Activated naive CD4-positive, alpha-beta T cell treated with anti-CD3 and anti-CD28 coated beads for 36 hours (primary cell): ENCODE measurements at regions not wholly inside any gene's neighbourhood (a gene's known extent, or its start where the extent isn't known, plus 50 kb on each side); places are given as distances from the start of the nearest gene placed in this dataset.

ENCODE experiments used
- CTCF ChIA-PET: fragments of 350-600 bp; sonication (Branson Sonifier 250); formaldehyde crosslinking; loops from one replicate; lab custom pipeline; 2021; ENCODE audit warnings: antibody characterized with exemption; lab: Charles Lee
- DNase-seq: peaks from one replicate; pipeline ENCODE4 v3.0.0-alpha.2; 2020
- H3K27ac Mint-ChIP-seq: one replicate; pipeline ENCODE4 v1.8.0; 2021; ENCODE audit warnings: mild to moderate bottlenecking, mixed read lengths
- H3K27me3 Mint-ChIP-seq: one replicate; pipeline ENCODE4 v1.8.0; 2021; ENCODE audit warnings: low read depth, mixed read lengths
- H3K36me3 Mint-ChIP-seq: one replicate; pipeline ENCODE4 v1.8.0; 2021; ENCODE audit warnings: low read depth, mixed read lengths
- H3K4me1 Mint-ChIP-seq: one replicate; pipeline ENCODE4 v1.8.0; 2021; ENCODE audit warnings: low read depth, mixed read lengths
- H3K4me3 Mint-ChIP-seq: one replicate; pipeline ENCODE4 v1.8.0; 2021; ENCODE audit warnings: mild to moderate bottlenecking, moderate library complexity, mixed read lengths
- H3K9me3 Mint-ChIP-seq: one replicate; pipeline ENCODE4 v1.8.0; 2021; ENCODE audit warnings: mixed read lengths
- intact Hi-C: fragments of 100-400 bp; cut with micrococcal nuclease; formaldehyde crosslinking; loops from one replicate; pipeline ENCODE4 v1.15.1; 2023

GRCh38 chr6:128827675-128828464 is 55.1 kb upstream of the LAMA2 start:
- no peak for DNase-seq
- CTCF ChIA-PET: no interaction called here
- H3K27me3 Mint-ChIP-seq: peaks cover 11% of the 10 kb centered on the region
- no peak overlapping the region for H3K4me3 Mint-ChIP-seq
- peaks cover 5% of the 10 kb centered on the region for H3K9me3 Mint-ChIP-seq
- H3K27ac Mint-ChIP-seq: no peak overlapping the region
- intact Hi-C loops: no loop called here
- H3K36me3 Mint-ChIP-seq: no peaks in the 10 kb centered on the region
- H3K4me1 Mint-ChIP-seq: no peaks in the 10 kb centered on the region

DNA sequence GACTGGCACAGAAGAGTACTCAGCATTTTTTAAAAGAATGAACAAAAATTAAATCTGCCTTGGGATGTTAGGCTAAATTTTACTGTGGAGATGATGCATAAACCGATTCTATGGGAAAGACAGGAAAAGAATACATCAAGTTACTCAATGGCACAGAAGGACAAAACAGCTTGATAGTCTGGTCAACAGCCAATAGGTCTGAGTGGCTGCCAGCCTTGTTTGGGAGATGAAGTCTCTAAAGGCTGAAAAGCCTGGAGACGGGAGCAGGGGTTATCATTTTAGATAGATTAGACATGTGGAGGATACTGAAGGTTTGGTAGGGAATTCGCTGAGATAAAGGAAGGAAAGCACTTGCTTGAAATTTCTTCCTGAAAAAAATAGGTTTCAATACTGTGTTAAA is 56.3 kb upstream of the LAMA2 start:
- CTCF ChIA-PET: no interaction called here

DNA sequence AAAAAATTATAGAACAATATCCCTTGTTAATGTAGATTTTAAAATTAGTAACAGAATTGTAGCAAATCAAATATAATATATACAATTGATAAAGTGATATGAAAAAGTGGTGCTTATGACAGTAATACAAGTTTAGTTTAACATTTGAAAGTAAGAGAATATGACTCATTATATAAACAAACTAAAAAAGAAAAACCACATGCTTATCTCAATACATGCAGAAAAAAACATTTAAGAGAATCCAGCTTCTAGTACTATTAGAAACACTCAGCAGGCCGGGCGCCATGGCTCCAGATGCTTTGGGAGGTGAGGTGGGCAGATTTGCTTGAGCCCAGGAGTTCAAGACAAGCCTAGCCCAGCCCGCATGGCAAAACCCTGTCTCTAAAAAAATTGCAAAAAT is 60.7 kb upstream of the LAMA2 start:
- no peaks in the 10 kb centered on the region for H3K36me3 Mint-ChIP-seq
- no peak for DNase-seq
- no peaks in the 10 kb centered on the region for H3K4me1 Mint-ChIP-seq
- H3K9me3 Mint-ChIP-seq: no peaks in the 10 kb centered on the region
- intact Hi-C loops: no loop called here
- H3K27me3 Mint-ChIP-seq: peaks cover 13% of the 10 kb centered on the region
- H3K4me3 Mint-ChIP-seq: no peak overlapping the region
- CTCF ChIA-PET: no interaction called here
- no peak overlapping the region for H3K27ac Mint-ChIP-seq

More for the DNA sequence above, 56.3 kb upstream of the LAMA2 start:
- Mint-ChIP-seq H3K4me3 (no peak overlapping the region), H3K4me1 (no peaks in the 10 kb centered on the region), H3K27me3 (peaks cover 10% of the 10 kb centered on the region), H3K9me3 (peaks cover 1% of the 10 kb centered on the region), H3K36me3 (no peaks in the 10 kb centered on the region), H3K27ac (no peak overlapping the region)
- intact Hi-C loops: no loop called here
- no peak for DNase-seq

GRCh38 chr6:128821116-128821515 is 61.8 kb upstream of the LAMA2 start:
- Mint-ChIP-seq H3K4me1 (no peaks in the 10 kb centered on the region), H3K4me3 (no peak overlapping the region), H3K36me3 (no peaks in the 10 kb centered on the region), H3K9me3 (no peaks in the 10 kb centered on the region), H3K27me3 (peaks cover 14% of the 10 kb centered on the region), H3K27ac (no peak overlapping the region)
- no peak for DNase-seq
- CTCF ChIA-PET: no interaction called here
- intact Hi-C loops: no loop called here

GRCh38 chr6:128808856-128809255 is 74.1 kb upstream of the LAMA2 start:
- Mint-ChIP-seq H3K4me1 (no peaks in the 10 kb centered on the region), H3K36me3 (no peaks in the 10 kb centered on the region), H3K9me3 (no peaks in the 10 kb centered on the region), H3K27me3 (peaks cover 9% of the 10 kb centered on the region), H3K4me3 (no peak overlapping the region), H3K27ac (no peak overlapping the region)
- CTCF ChIA-PET: interaction anchor here (1.1 kb wide), 1 partner anchor 360 kb away, joined by 3 read pairs; no protein-coding TSS in a partner anchor
- intact Hi-C loops: loop anchor here (1.0 kb wide), 1 partner anchor 561 kb away; no protein-coding TSS in a partner anchor
- no peak for DNase-seq

- CTCF ChIA-PET: interaction anchor here (0.7 to 1.2 kb wide), 3 partner anchors 359 to 568 kb away, joined by 3 to 4 read pairs (median 3); no protein-coding TSS in a partner anchor
- no peaks in the 10 kb centered on the region for H3K4me1 Mint-ChIP-seq
- H3K9me3 Mint-ChIP-seq: no peaks in the 10 kb centered on the region
- intact Hi-C loops: loop anchor here (1.0 kb wide), 2 partner anchors 445 to 768 kb away; no protein-coding TSS in a partner anchor
- H3K27ac Mint-ChIP-seq: no peak overlapping the region
- peaks cover 9% of the 10 kb centered on the region for H3K27me3 Mint-ChIP-seq
- DNase-seq: no peak
- no peaks in the 10 kb centered on the region for H3K36me3 Mint-ChIP-seq
- no peak overlapping the region for H3K4me3 Mint-ChIP-seq
Measured at GRCh38 chr6:128807577-128807976, 75.4 kb upstream of the LAMA2 start.

GRCh38 chr6:128806261-128806660 is 76.7 kb upstream of the LAMA2 start:
- DNase-seq: no peak
- H3K27me3 Mint-ChIP-seq: peaks cover 5% of the 10 kb centered on the region
- no peaks in the 10 kb centered on the region for H3K4me1 Mint-ChIP-seq
- no peaks in the 10 kb centered on the region for H3K9me3 Mint-ChIP-seq
- H3K27ac Mint-ChIP-seq: no peak overlapping the region
- intact Hi-C loops: no loop called here
- H3K36me3 Mint-ChIP-seq: no peaks in the 10 kb centered on the region
- no peak overlapping the region for H3K4me3 Mint-ChIP-seq
- CTCF ChIA-PET: no interaction called here

DNA sequence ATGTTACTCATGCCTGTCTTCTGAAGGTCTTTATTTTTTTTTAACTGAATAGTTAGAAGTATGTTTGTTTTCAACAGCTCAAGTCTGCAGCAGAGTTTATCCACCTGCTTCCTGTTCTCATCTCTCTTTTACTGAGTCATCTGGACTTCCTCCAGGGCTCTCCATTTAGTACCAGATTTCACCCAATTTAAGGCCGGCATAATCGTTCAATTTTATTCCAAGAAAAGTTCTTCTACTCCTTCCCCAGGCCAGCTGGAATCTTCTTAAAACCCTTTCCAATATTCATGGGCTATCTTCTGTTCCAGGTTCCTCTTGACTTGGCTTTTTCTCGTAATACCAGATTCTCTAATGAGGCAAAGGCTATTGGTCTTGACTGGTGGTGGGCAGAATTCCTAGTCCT is 79.0 kb upstream of the LAMA2 start:
- H3K4me1 Mint-ChIP-seq: no peaks in the 10 kb centered on the region
- no peak for DNase-seq
- no peak overlapping the region for H3K4me3 Mint-ChIP-seq
- no peaks in the 10 kb centered on the region for H3K36me3 Mint-ChIP-seq
- H3K9me3 Mint-ChIP-seq: no peaks in the 10 kb centered on the region
- H3K27me3 Mint-ChIP-seq: peaks cover 2% of the 10 kb centered on the region
- intact Hi-C loops: no loop called here
- CTCF ChIA-PET: no interaction called here
- no peak overlapping the region for H3K27ac Mint-ChIP-seq

DNA sequence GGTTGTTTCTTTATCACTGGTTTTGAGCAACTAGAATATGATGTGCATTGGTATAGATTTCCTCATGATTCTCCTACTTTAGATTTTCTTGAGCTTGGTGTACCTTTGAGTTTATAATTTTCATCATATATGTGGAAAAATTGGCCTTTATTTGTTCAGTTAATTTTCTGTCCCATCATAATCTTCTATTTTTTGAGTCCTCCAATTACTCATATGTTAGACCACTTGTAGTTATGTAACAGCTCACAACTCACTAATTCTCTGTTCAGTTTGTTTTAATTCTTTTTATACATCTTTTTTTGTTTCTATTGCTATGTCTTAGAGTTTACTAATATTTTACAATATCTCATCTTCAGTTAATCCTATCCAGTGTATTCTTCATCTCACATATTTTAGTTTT is 81.3 kb upstream of the LAMA2 start:
- Mint-ChIP-seq H3K9me3 (no peaks in the 10 kb centered on the region), H3K27ac (no peak overlapping the region), H3K4me1 (no peaks in the 10 kb centered on the region), H3K36me3 (no peaks in the 10 kb centered on the region), H3K4me3 (no peak overlapping the region), H3K27me3 (peaks cover 2% of the 10 kb centered on the region)
- intact Hi-C loops: no loop called here
- CTCF ChIA-PET: no interaction called here
- DNase-seq: no peak

DNA sequence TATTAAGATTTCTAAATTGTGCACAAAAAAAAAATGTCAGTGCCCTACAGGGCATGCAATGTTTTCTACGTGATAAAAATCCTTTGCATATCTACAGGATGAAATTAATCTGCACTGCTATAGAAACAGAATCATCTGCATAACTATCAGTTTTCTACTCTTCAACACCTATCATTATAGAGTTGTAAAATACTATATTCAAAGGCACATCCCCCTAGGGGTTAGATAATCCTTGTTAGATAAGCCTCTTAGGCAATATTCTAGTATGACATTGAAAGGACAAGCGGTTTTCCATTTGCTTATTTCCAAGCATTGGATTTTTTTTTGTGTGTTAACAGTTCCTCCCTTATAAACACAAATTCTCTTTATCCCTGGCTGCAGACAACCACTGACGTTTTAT is 98.7 kb upstream of the LAMA2 start:
- no peaks in the 10 kb centered on the region for H3K4me1 Mint-ChIP-seq
- peaks cover 10% of the 10 kb centered on the region for H3K9me3 Mint-ChIP-seq
- no peak overlapping the region for H3K27ac Mint-ChIP-seq
- no peak overlapping the region for H3K4me3 Mint-ChIP-seq
- H3K27me3 Mint-ChIP-seq: peaks cover 11% of the 10 kb centered on the region
- no peaks in the 10 kb centered on the region for H3K36me3 Mint-ChIP-seq
- intact Hi-C loops: no loop called here
- CTCF ChIA-PET: no interaction called here
- DNase-seq: no peak

- intact Hi-C loops: no loop called here
- CTCF ChIA-PET: no interaction called here
- H3K9me3 Mint-ChIP-seq: peaks cover 10% of the 10 kb centered on the region
Measured at GRCh38 chr6:128768187-128768586, 114.8 kb upstream of the LAMA2 start.

DNA sequence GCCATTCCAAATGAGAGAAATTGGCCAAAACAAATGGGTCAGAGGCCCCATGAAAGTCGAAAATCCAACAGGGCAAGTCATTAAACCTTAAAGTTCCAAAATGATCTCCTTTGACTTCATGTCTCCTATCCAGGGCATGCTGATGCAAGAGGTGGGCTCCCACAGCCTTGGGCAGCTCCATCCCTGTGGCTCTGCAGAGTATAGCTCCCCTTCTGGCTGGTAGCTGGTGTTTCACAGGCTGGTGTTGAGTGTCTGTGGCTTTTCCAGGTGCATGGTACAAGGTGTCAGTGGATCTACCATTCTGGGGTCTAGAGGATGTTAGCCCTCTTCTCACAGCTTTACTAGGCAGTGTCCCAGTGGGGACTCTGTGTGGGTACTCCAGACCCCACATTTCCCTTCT is 115.2 kb upstream of the LAMA2 start:
- DNase-seq: no peak
- Mint-ChIP-seq H3K4me1 (peaks cover 2% of the 10 kb centered on the region), H3K27ac (no peak overlapping the region), H3K27me3 (peaks cover 12% of the 10 kb centered on the region), H3K9me3 (peaks cover 10% of the 10 kb centered on the region), H3K36me3 (no peaks in the 10 kb centered on the region), H3K4me3 (no peak overlapping the region)
- intact Hi-C loops: no loop called here
- CTCF ChIA-PET: no interaction called here

More at GRCh38 chr6:128768187-128768586, 114.8 kb upstream of the LAMA2 start:
- no peak overlapping the region for H3K4me3 Mint-ChIP-seq
- H3K36me3 Mint-ChIP-seq: no peaks in the 10 kb centered on the region
- peaks cover 2% of the 10 kb centered on the region for H3K4me1 Mint-ChIP-seq
- H3K27ac Mint-ChIP-seq: no peak overlapping the region
- H3K27me3 Mint-ChIP-seq: peaks cover 7% of the 10 kb centered on the region
- DNase-seq: no peak

DNA sequence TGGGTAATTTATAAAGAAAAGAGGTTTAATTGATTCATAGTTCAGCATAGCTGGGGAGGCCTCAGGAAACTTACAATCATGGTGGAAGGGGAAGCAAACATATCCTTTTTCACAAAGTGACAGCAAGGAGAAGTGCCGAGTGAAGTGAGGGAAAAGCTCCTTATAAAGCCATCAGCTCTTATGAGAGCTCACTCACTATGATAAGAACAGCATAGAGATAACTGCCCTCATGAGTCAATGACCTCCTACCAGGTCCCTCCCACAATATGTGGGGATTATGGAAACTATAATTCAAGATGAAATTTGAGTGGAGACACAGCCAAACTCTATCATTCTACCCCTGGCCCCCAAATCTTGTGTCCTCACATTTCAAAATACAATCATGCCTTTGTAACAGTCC is 115.8 kb upstream of the LAMA2 start:
- no peaks in the 10 kb centered on the region for H3K36me3 Mint-ChIP-seq
- CTCF ChIA-PET: no interaction called here
- H3K4me3 Mint-ChIP-seq: no peak overlapping the region
- H3K27ac Mint-ChIP-seq: no peak overlapping the region
- H3K27me3 Mint-ChIP-seq: peaks cover 14% of the 10 kb centered on the region
- DNase-seq: no peak
- intact Hi-C loops: no loop called here
- peaks cover 2% of the 10 kb centered on the region for H3K4me1 Mint-ChIP-seq
- peaks cover 10% of the 10 kb centered on the region for H3K9me3 Mint-ChIP-seq
